PC-9 (cell line): ENCODE measurements at regions not wholly inside any gene's neighbourhood (a gene's known extent, or its start where the extent isn't known, plus 50 kb on each side); places are given as distances from the start of the nearest gene placed in this dataset.

ENCODE experiments used
- BruUV-seq: library from RNA; stranded (reverse); fragments of 400-500 nt; replicated peaks from 2 replicates; lab custom pipeline; 2021; lab: Mats Ljungman, UMichigan
- CTCF ChIA-PET: fragments of 300-600 bp; sonication (Branson Sonifier 250); formaldehyde crosslinking; loops from one replicate; lab custom pipeline; 2022; ENCODE audit warnings: antibody characterized with exemption; lab: Charles Lee
- POLR2A ChIA-PET: fragments of 300-600 bp; sonication (Branson Sonifier 250); formaldehyde crosslinking; loops from one replicate; lab custom pipeline; 2022; ENCODE audit warnings: antibody characterized with exemption; ENCODE audit not compliant: unreplicated experiment; lab: Charles Lee
- DNase-seq, 2 experiments: peaks; one replicate each; pipeline versions ENCODE4 v3.0.0 to v3.0.0-alpha.2; 2015 to 2022; ENCODE audit warnings: mixed read lengths in 1 of 2
- H2AFZ ChIP-seq: fragments of 200-600 bp; sonication (generic); 2 replicates; pipeline ENCODE4 v1.8.1; 2017; ENCODE audit warnings: antibody characterized with exemption
- H3F3A ChIP-seq: fragments of 200-600 bp; sonication (generic); 2 replicates; pipeline ENCODE4 v1.8.1; 2017; ENCODE audit warnings: antibody characterized with exemption, mild to moderate bottlenecking, low read depth; ENCODE audit not compliant: insufficient read depth
- H3K27ac ChIP-seq: fragments of 200-600 bp; sonication (generic); 2 replicates; pipeline ENCODE4 v1.6.1; 2016; ENCODE audit warnings: mixed run types
- H3K27me3 ChIP-seq: fragments of 200-600 bp; sonication (generic); 2 replicates; pipeline ENCODE4 v1.6.1; 2016; ENCODE audit warnings: low read depth, mixed run types; ENCODE audit not compliant: insufficient read depth
- H3K36me3 ChIP-seq: fragments of 200-600 bp; sonication (generic); 2 replicates; pipeline ENCODE4 v1.6.1; 2016; ENCODE audit warnings: low read depth, mixed run types
- H3K4me1 ChIP-seq: fragments of 200-600 bp; sonication (generic); replicated peaks from 2 replicates; pipeline ENCODE4 v1.6.1; 2016; ENCODE audit warnings: mixed run types; ENCODE audit not compliant: insufficient read depth
- H3K4me2 ChIP-seq: fragments of 200-600 bp; sonication (generic); 2 replicates; pipeline ENCODE4 v1.6.1; 2017; ENCODE audit warnings: mixed run types
- H3K4me3 ChIP-seq: fragments of 200-600 bp; sonication (generic); 2 replicates; pipeline ENCODE4 v1.6.1; 2016; ENCODE audit warnings: mixed run types
- H3K79me2 ChIP-seq: fragments of 200-600 bp; sonication (generic); 2 replicates; pipeline ENCODE4 v1.6.1; 2017; ENCODE audit warnings: low read depth, mixed run types
- H3K9me2 ChIP-seq: fragments of 200-600 bp; sonication (generic); 2 replicates; pipeline ENCODE4 v1.8.1; 2017; ENCODE audit warnings: mild to moderate bottlenecking; ENCODE audit not compliant: insufficient read depth
- H3K9me3 ChIP-seq: fragments of 200-600 bp; sonication (generic); 2 replicates; pipeline ENCODE4 v1.8.1; 2016; ENCODE audit warnings: low read depth; ENCODE audit not compliant: insufficient read depth
- H4K20me1 ChIP-seq: fragments of 200-600 bp; sonication (generic); 2 replicates; pipeline ENCODE4 v1.8.1; 2017; ENCODE audit not compliant: insufficient read depth
- CTCF ChIP-seq: fragments of 200-600 bp; sonication (generic); conservative IDR thresholded peaks from 2 replicates; pipeline ENCODE4 v1.6.1; 2017; ENCODE audit warnings: mixed run types, antibody characterized with exemption, mild to moderate bottlenecking, moderate library complexity
- EZH2 ChIP-seq: fragments of 200-600 bp; sonication (generic); IDR thresholded peaks from 2 replicates; pipeline ENCODE4 v1.8.0; 2017; ENCODE audit warnings: antibody characterized with exemption, low read depth
- intact Hi-C: fragments of 100-400 bp; cut with micrococcal nuclease; formaldehyde crosslinking; loops from one replicate; pipeline ENCODE4 v1.10.0; 2022; ENCODE audit not compliant: unreplicated experiment

- Histone ChIP-seq H4K20me1 (no peaks in the 10 kb centered on the region), H3K9me2 (no peaks in the 10 kb centered on the region), H3K27me3 (no peaks in the 10 kb centered on the region), H3K4me2 (no peak overlapping the region), H3K79me2 (no peaks in the 10 kb centered on the region), H3K4me1 (no peaks in the 10 kb centered on the region), H2AFZ (no peak overlapping the region), H3K9me3 (no peaks in the 10 kb centered on the region), H3K4me3 (no peak overlapping the region), H3F3A (no peaks in the 10 kb centered on the region), H3K27ac (no peak overlapping the region), H3K36me3 (no peaks in the 10 kb centered on the region)
- TF ChIP-seq EZH2 (no peak), CTCF (no peak)
- DNase-seq = no peak
- CTCF ChIA-PET = no interaction called here
- POLR2A ChIA-PET = no interaction called here
- intact Hi-C loops = no loop called here
- BruUV-seq = no TSS peak
Observed at GRCh38 chr7:113796557-113796956, 122.3 kb downstream of the PPP1R3A start.

GRCh38 chr7:113794573-113794972 lies 124.2 kb downstream of the PPP1R3A start:
- TF ChIP-seq EZH2 (no peak), CTCF (no peak)
- ChIA-PET POLR2A (no interaction called here), CTCF (no interaction called here)
- Histone ChIP-seq H3K9me3 (no peaks in the 10 kb centered on the region), H3K36me3 (no peaks in the 10 kb centered on the region), H4K20me1 (no peaks in the 10 kb centered on the region), H3K4me1 (no peaks in the 10 kb centered on the region), H3F3A (no peaks in the 10 kb centered on the region), H3K4me3 (no peak overlapping the region), H3K79me2 (no peaks in the 10 kb centered on the region), H2AFZ (no peak overlapping the region), H3K4me2 (no peak overlapping the region), H3K9me2 (no peaks in the 10 kb centered on the region), H3K27me3 (no peaks in the 10 kb centered on the region), H3K27ac (no peak overlapping the region)
- no TSS peak for BruUV-seq
- DNase-seq = no peak
- intact Hi-C loops = no loop called here

- intact Hi-C loops = no loop called here
- H3K4me3 ChIP-seq = no peak overlapping the region
- H3F3A ChIP-seq = no peaks in the 10 kb centered on the region
- no peak overlapping the region for H3K27ac ChIP-seq
- no peak overlapping the region for H2AFZ ChIP-seq
- no peaks in the 10 kb centered on the region for H3K9me2 ChIP-seq
- DNase-seq = no peak
- no peak for TF ChIP-seq CTCF
- no peak for TF ChIP-seq EZH2
- H3K36me3 ChIP-seq = no peaks in the 10 kb centered on the region
- CTCF ChIA-PET = no interaction called here
- no peaks in the 10 kb centered on the region for H3K4me1 ChIP-seq
- no peaks in the 10 kb centered on the region for H4K20me1 ChIP-seq
- no peaks in the 10 kb centered on the region for H3K79me2 ChIP-seq
- no peak overlapping the region for H3K4me2 ChIP-seq
- POLR2A ChIA-PET = no interaction called here
- H3K9me3 ChIP-seq = no peaks in the 10 kb centered on the region
- H3K27me3 ChIP-seq = no peaks in the 10 kb centered on the region
- no TSS peak for BruUV-seq
Observed at GRCh38 chr7:113793171-113793570, 125.6 kb downstream of the PPP1R3A start.
